NK-92 (cell line): ENCODE measurements at regions not wholly inside any gene's neighbourhood (a gene's known extent, or its start where the extent isn't known, plus 50 kb on each side); places are given as distances from the start of the nearest gene placed in this dataset.

ENCODE experiments used
- DNase-seq: peaks from one replicate; lab custom pipeline; 2025; ENCODE audit not compliant: unreplicated experiment; lab: John Stamatoyannopoulos, UW

DNA sequence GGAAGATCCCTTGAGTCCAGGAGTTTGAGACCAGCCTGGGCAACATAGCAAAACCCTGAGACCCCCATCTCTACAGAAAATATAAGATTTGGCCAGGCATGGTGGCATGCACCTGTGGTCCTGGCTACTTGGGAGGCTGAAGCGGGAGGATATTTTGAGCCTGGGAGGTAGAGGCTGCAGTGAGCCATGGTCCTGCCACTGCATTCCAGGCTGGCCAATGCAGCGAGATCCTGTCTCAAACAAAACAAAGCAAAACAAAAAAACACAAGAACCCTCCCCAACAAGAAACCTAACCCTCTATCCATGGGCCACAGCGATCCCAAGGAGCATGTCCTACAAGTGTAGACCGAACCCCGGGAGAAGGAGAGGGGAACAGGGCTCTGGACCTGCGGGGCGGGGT, 133.3 kb downstream of the MGAT5B start:
- no peak for DNase-seq

DNA sequence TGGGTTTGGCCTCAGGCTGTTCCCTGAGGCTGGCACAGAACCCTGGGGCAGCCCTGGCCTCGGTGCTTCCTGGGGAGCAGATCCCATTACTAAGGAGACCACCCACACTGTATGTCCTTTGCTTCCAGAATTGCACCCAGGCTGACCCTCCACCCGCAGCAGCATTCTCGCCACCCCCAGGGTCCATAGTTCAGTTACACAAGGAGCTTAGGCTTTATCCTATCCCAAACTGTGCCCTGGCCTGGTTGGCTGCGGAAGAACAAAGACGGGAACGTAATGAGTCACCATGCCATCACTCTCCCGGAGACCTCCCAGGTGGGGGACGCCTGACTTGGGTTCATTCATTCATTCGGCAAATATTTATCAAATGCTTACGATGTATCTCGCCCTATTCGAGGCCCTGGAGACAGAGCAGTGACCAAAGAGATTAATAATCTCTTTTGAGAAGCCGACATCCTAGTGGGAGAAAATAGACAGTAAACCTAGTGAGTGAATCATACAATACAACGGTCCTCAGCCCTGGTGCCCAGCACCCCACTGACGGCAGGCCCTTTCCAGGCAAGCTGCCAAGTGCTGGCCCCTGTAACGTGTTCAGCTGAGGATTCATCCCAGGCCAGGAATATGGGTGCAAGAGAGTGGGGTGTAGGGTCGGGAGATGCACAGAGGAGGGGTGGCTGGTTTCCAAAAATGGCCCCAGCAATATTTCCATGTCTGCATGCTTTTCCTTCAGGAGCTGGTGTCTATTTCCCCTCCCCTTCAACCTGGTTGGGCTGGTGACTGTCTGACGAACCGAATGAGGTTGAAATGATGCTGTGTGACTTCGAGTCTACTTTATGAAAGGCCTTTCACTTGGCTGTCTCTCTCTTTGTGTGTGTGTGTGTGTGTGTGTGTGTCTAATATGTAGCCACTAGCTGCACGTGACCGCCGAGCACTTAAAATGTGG, 134.2 kb downstream of the MGAT5B start:
- DNase-seq, result no peak

DNA sequence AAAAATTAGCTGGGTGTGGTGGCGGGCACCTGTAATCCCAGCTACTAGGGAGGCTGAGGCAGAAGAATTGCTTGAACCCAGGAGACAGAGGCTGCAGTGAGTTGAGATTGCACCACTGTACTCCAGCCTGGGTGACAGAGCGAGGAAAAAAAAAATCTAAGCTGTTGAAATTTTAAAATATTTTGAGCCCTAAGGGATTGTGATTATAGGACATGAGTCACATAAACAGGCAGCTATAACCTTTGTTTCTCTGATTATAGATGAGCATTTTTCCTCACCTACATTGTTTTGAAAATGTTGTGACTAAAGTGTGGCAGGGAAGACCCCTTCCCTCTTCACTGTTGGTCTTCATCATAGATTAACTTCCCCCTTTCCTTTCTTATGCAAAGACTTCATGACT, 135.5 kb downstream of the MGAT5B start:
- no peak for DNase-seq

DNA sequence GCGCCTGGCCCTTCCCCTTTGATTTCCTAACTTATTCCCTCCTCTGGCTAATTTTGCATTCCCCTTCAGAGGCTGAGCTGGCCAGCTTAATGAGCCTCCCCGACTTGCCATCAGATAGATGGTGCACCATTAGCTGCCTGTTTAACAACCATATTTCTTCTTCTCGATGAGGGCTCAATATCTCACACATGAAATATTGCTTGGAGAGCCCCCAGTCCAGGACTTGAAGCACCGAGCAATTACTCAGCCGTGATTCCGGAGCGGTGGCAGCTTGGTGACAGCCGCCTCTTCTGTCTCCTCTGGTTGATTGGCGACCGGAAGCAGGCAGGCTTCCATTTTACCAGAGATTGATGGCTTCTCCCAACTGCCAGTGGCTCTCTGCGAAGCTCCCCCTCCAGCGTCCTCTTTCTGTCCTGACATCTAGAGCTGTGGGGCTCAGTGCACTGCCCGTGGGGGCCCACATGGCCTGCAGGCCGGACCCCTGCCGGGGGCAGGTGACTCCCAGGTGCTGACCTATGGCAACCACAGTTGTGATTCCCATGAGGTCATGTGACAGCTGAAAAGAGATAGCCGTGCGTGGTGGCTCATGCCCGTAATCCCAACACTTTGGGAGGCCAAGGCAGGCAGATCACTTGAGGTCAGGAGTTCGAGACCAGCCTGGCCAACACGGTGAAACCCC, 133.7 kb upstream of the SEC14L1 start:
- DNase-seq, result no peak

GRCh38 chr17:77009877-77010276, 130.9 kb upstream of the SEC14L1 start:
- DNase-seq, result no peak

GRCh38 chr17:77010667-77011066, 130.1 kb upstream of the SEC14L1 start:
- DNase-seq, result no peak

DNA sequence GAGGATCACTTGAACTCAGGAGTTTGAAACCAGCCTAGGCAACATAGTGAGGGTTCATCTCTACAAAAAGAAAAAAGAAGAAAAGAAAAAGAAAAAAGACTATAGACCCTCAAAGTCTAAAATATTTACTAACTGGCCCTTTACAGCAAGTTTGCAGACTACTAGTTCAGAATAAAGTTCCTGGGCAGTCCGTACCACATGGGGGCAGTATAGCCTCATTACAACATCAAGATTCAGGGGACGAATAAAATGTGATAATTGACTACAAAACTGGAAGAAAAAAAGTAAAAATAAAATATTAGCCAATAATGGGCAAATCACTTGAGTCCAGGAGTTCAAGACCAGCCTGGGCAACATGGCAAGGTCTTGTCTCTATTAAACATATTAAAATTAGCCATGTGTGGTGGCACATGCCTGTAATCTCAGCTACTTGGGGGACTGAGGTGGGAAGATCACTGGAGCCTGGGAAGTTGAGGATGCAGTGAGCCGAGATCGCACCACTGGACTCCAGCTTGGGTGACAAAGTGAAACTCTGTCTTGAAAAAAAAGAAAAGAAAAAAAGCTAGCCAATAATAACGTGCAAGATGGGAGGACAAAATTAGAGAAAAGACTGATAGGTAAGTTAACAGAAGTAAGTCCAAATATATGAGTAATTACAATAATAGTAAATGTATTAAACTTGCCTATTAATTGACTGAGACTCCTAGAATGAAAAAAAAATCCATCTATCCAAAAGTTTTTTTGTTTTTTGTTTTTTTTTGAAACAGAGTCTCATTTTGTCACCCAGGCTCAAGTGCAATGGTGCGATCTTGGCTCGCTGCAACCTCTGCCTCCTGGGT, 129.4 kb upstream of the SEC14L1 start:
- DNase-seq, result no peak

DNA sequence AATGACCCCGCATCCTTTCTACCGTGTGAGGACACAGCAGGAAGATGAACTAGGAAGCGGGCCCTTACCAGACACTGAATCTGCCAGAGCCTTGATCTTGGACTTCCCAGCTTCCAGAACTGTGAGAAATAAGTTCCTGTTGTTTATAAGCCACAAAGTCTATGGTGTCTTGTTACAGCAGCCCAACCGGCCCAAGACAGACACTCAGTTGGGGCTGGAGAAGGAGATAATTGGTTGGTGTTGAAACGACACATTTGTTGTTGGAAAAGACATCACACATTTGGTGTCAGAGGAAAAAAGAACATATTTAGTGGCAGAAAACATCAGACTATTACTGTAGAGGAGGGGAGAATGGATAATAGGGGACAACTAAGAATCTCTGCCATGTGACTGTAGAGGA, 122.3 kb upstream of the SEC14L1 start:
- DNase-seq, result no peak

- no peak for DNase-seq
Observed at GRCh38 chr17:77019893-77020379, 120.8 kb upstream of the SEC14L1 start.

GRCh38 chr17:77020973-77021372, 119.8 kb upstream of the SEC14L1 start:
- DNase-seq, result no peak

DNA sequence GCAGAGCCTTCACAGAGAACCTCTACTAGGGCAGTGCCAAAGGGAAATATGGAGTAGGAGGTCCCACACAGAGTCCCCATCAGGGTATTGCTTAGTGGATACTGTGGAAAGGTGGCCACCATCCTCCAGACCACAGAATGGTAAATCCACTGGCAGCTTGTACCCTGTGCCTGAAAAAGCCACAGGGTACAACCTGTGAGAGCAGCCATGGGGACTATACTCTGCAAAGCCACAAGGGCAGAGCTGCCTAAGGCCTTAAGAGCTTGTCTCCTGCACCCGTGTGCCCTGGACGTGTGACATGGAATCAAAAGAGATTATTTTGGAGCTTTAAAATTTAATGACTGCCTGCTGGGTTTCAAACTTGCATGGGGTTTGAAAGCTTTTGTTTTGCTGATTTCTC, 118.0 kb upstream of the SEC14L1 start:
- DNase-seq, result no peak

DNA sequence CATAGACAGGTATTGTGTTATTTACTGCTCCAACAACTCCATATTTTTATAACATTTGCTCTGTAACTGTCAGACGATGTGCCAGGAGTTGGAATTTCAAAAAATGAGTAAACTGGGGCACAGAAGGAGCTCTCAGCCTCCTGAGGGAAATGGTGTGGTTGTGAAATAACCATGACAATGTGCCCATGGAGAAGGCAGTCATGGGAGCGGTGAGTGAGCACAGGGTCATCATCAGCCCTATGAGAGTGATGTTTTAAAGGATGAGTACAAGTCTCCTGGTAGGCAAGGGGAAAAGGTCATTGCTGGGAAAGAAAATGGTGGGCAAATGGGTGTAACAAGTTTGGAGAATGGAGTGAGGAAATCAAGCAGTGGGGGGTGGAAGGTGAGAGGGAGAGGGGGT, 115.0 kb upstream of the SEC14L1 start:
- no peak for DNase-seq

GRCh38 chr17:77027271-77027889, 113.4 kb upstream of the SEC14L1 start:
- DNase-seq, result no peak

- DNase-seq, result no peak
Observed at GRCh38 chr17:77028900-77029299, 111.9 kb upstream of the SEC14L1 start.

GRCh38 chr17:77032929-77033328, 107.8 kb upstream of the SEC14L1 start:
- no peak for DNase-seq

DNA sequence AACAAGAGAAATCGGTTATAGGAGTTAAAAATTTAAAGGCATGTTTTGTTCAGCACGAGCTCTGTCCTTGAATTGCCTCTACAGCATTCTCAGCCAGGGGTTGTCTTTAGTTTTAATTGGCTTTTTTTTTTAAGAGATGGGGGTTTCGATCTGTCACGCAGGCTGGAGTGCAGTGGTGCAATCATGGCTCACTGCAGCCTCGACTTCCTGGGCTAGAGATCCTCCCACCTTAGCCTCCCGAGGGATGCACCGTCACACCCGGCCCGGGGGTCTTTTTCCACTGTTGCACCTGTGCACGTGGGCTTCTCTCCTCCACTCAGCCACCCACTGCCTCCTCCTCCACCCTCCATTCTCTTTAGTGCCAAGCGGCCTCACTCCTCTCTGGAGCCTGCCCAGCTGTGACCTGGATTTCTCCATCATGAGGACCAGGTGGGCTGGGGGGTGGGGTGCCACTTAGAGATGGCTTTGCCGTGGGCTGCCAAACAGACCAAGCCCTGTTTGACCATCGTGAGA, 106.8 kb upstream of the SEC14L1 start:
- DNase-seq, result no peak

DNA sequence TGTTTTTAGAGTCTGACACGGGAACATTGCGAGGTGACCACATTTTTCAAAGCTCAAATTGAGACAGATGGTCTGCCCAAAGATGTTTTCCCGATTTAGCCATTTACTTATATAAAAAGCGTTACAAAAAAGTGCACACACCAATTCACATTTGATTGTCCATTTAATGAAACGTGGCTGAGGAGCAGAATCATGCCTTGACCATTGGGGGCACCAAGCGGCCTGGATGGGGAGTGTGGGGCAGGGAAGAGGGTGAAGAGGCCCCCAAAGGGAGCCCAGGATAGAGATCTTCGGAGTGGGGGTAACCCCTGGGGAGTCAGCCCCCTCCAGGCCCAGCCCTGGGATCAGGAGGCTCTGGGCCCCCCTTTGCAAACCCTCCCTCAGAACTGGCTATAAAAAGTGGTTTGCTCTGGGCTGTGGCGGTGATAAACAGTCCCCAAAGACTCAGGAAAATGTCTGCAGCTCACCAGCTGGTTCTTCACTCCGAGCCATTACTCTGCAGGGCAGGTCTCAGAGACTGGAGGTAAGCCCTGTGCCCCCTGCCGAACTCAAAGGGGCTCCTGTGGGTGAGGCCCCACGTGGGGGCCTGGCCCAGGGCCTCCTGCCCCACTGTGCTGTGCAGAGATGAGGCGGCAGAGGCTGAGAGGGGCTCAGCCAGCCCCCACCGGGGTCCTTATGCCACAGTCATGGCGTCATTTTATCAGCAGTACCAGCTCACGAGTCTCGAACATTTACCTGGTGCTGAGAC, 105.9 kb upstream of the SEC14L1 start:
- DNase-seq, result no peak

- no peak for DNase-seq
Observed at GRCh38 chr17:77035526-77035925, 105.2 kb upstream of the SEC14L1 start.

GRCh38 chr17:77036136-77036840, 104.5 kb upstream of the SEC14L1 start:
- no peak for DNase-seq
